Muscle layer of duodenum (tissue), 2 donors: ENCODE measurements at regions not wholly inside any gene's neighbourhood (a gene's known extent, or its start where the extent isn't known, plus 50 kb on each side); places are given as distances from the start of the nearest gene placed in this dataset.
"Not testable (repeated sequence)": the region's sequence is repeated elsewhere in the genome, so short reads cannot be mapped to it uniquely, and the experiment has no call there.

ENCODE experiments used
- H3K27ac ChIP-seq: one replicate; pipeline ENCODE4 v1.7.0; 2013; ENCODE audit warnings: mild to moderate bottlenecking, low read length
- H3K27me3 ChIP-seq: one replicate; pipeline ENCODE4 v1.7.0; 2013; ENCODE audit warnings: low read depth, mild to moderate bottlenecking, control low read depth, low read length
- H3K36me3 ChIP-seq, 2 donors: one replicate each; pipeline ENCODE4 v1.7.0; 2013; ENCODE audit warnings: low read length in 2 of 2, control low read depth in 1 of 2, mild to moderate bottlenecking in 1 of 2; ENCODE audit not compliant: insufficient read depth in 2 of 2, control insufficient read depth in 1 of 2
- H3K4me1 ChIP-seq, 2 donors: one replicate each; pipeline ENCODE4 v1.7.0; 2013; ENCODE audit warnings: low read length in 2 of 2, mild to moderate bottlenecking in 2 of 2, control low read depth in 1 of 2, moderate library complexity in 1 of 2; ENCODE audit not compliant: insufficient read depth in 2 of 2, control insufficient read depth in 1 of 2
- H3K4me3 ChIP-seq, 2 donors: one replicate each; pipeline ENCODE4 v1.7.0; 2013; ENCODE audit warnings: low read length in 2 of 2, low read depth in 1 of 2, mild to moderate bottlenecking in 1 of 2
- H3K9me3 ChIP-seq, 2 donors: one replicate each; pipeline ENCODE4 v1.7.0; 2013; ENCODE audit warnings: low read length in 2 of 2, control low read depth in 1 of 2, mild to moderate bottlenecking in 1 of 2; ENCODE audit not compliant: control insufficient read depth in 1 of 2
- donor health status: healthy.

GRCh38 chr18:75739682-75740081 lies 312.2 kb upstream of the SMIM21 start:
- no peaks in the 10 kb centered on the region for H3K36me3 ChIP-seq
- H3K4me3 ChIP-seq, result no peak overlapping the region
- no peak overlapping the region for H3K27ac ChIP-seq
- no peaks in the 10 kb centered on the region for H3K9me3 ChIP-seq
- no peaks in the 10 kb centered on the region for H3K27me3 ChIP-seq
- no peaks in the 10 kb centered on the region for H3K4me1 ChIP-seq

- no peaks in the 10 kb centered on the region for H3K9me3 ChIP-seq
- H3K36me3 ChIP-seq, result no peaks in the 10 kb centered on the region
- H3K4me1 ChIP-seq, result no peaks in the 10 kb centered on the region
- no peaks in the 10 kb centered on the region for H3K27me3 ChIP-seq
- no peak overlapping the region for H3K27ac ChIP-seq
- no peak overlapping the region for H3K4me3 ChIP-seq
Observed at GRCh38 chr18:75735291-75735690, 307.8 kb upstream of the SMIM21 start.

- Histone ChIP-seq H3K4me3 (no peak overlapping the region), H3K36me3 (no peaks in the 10 kb centered on the region), H3K27ac (no peak overlapping the region), H3K4me1 (no peaks in the 10 kb centered on the region), H3K27me3 (no peaks in the 10 kb centered on the region), H3K9me3 (no peaks in the 10 kb centered on the region)
Observed at GRCh38 chr18:75730249-75730648, 302.7 kb upstream of the SMIM21 start.

- Histone ChIP-seq H3K27ac (no peak overlapping the region), H3K9me3 (no peaks in the 10 kb centered on the region), H3K27me3 (no peaks in the 10 kb centered on the region), H3K36me3 (no peaks in the 10 kb centered on the region), H3K4me1 (no peaks in the 10 kb centered on the region), H3K4me3 (no peak overlapping the region)
Observed at GRCh38 chr18:75728621-75729020, 301.1 kb upstream of the SMIM21 start.

- Histone ChIP-seq H3K9me3 (no peaks in the 10 kb centered on the region), H3K4me3 (no peak overlapping the region), H3K4me1 (no peaks in the 10 kb centered on the region), H3K36me3 (no peaks in the 10 kb centered on the region), H3K27me3 (no peaks in the 10 kb centered on the region), H3K27ac (no peak overlapping the region)
Observed at GRCh38 chr18:75727456-75727855, 300.0 kb upstream of the SMIM21 start.

- Histone ChIP-seq H3K4me3 (no peak overlapping the region), H3K27ac (no peak overlapping the region), H3K4me1 (no peaks in the 10 kb centered on the region), H3K9me3 (no peaks in the 10 kb centered on the region), H3K36me3 (no peaks in the 10 kb centered on the region), H3K27me3 (no peaks in the 10 kb centered on the region)
Observed at GRCh38 chr18:75723521-75724340, 296.2 kb upstream of the SMIM21 start.

- Histone ChIP-seq H3K27ac (no peak overlapping the region), H3K27me3 (no peaks in the 10 kb centered on the region), H3K4me1 (no peaks in the 10 kb centered on the region), H3K4me3 (no peak overlapping the region), H3K9me3 (no peaks in the 10 kb centered on the region), H3K36me3 (no peaks in the 10 kb centered on the region)
Observed at GRCh38 chr18:75714766-75715165, 287.3 kb upstream of the SMIM21 start.

- not testable (repeated sequence) for H3K4me1 ChIP-seq, H3K27ac ChIP-seq, H3K9me3 ChIP-seq, H3K4me3 ChIP-seq, H3K27me3 ChIP-seq, H3K36me3 ChIP-seq
Observed at GRCh38 chr18:75712124-75712867, 284.8 kb upstream of the SMIM21 start.

GRCh38 chr18:75700561-75700960 lies 273.1 kb upstream of the SMIM21 start:
- H3K27me3 ChIP-seq, result no peaks in the 10 kb centered on the region
- no peak overlapping the region for H3K27ac ChIP-seq
- H3K4me3 ChIP-seq, result no peak overlapping the region
- peaks cover 3 to 6% of the 10 kb centered on the region in 2 donors for H3K9me3 ChIP-seq
- no peaks in the 10 kb centered on the region for H3K36me3 ChIP-seq
- no peaks in the 10 kb centered on the region for H3K4me1 ChIP-seq

GRCh38 chr18:75698861-75699260 lies 271.4 kb upstream of the SMIM21 start:
- Histone ChIP-seq H3K27ac (no peak overlapping the region), H3K4me3 (no peak overlapping the region), H3K27me3 (no peaks in the 10 kb centered on the region), H3K4me1 (no peaks in the 10 kb centered on the region), H3K36me3 (no peaks in the 10 kb centered on the region), H3K9me3 (peaks cover 3 to 6% of the 10 kb centered on the region in 2 donors)

- Histone ChIP-seq H3K4me3 (no peak overlapping the region), H3K27me3 (no peaks in the 10 kb centered on the region), H3K27ac (no peak overlapping the region), H3K9me3 (peaks cover 0 to under 1% of the 10 kb centered on the region in 2 donors), H3K4me1 (no peaks in the 10 kb centered on the region), H3K36me3 (no peaks in the 10 kb centered on the region)
Observed at GRCh38 chr18:75697493-75697892, 270.0 kb upstream of the SMIM21 start.
